COLO668 (cell line): ENCODE measurements at regions not wholly inside any gene's neighbourhood (a gene's known extent, or its start where the extent isn't known, plus 50 kb on each side); places are given as distances from the start of the nearest gene placed in this dataset.

Experiments used
- DNase-seq: peaks from one replicate; lab custom pipeline; 2025; ENCODE audit not compliant: unreplicated experiment; lab: John Stamatoyannopoulos, UW

DNA sequence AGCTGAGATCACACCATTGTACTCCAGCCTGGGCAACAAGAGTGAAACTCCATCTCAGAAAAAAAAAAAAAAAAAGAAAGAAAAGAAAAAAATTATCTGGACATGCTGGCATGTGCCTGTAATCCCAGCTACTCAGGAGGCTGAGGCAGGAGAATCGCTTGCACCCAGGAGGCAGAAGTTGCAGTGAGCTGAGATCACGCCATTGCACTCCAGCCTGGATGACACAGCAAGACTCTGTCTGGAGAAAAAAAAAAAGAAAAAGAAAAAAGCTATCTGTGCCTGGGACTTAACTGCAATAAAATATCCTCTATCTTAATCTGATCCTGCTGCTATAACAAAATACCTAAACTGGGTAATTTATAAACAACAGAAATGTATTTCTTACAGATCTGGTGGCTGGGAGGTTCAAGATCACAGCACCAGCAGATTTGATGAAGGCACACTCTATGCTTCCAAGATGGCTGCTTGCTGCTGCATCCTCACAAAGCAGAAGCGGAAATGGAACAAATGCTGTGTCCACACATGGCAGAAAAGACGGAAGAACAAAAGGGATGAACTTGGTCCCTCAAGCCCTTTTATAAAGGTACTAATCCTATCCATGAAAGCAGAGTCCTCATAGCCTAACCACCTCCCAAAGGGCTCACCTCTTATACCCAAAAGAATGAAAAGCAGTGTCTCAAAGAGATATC, 273.3 kb upstream of the JARID2 start:
- DNase-seq = no peak

DNA sequence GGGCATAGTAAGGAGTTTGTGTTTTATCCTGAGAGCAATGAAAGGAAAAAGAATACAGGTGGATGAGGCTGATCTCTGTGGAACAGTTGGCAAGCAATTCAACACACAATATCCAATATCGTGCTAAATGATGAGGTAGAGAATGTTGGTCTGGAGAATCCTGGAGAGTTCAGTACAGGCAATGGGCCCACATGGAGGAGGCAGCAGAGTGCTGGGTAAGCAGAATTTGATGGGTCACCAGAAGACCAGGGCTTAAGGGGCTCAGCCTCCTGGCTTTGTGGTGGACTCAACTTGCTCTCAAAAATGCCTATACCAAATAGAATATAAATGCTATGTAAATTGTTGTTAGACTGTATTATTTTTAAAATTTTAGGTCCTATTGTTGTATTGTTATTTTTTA, 271.5 kb upstream of the JARID2 start:
- no peak for DNase-seq

DNA sequence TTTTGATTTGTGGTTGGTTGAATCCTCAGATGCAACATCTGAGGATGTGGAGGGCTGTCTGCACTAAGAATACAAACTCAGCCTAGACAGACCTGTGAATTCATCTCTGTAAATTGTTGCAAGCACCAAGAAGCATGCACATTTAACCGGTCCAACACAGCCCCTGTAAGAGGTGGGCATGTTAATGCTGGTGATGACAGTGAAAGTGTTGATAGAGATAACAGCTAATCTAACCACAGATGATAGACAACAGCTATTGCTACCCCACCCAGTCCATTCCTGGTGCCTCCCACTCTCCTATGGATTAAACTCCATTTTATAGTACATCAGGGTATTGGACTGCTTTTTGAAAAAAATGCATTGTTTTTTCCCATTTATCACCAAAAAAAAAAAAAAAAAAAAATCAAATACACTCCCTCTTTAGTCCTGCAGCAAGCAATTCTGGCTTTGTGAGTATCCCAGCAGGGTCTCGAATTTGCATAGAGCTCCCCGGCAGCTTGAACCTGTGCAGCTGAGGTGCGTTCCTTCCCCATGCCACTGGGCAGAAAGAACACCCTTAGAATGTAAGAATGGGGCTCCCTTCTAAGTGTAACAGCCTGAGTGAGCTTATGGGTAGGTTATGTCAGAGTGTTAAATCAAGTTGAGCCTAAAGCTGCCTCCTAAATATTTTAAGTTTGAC, 270.9 kb upstream of the JARID2 start:
- DNase-seq = no peak

DNA sequence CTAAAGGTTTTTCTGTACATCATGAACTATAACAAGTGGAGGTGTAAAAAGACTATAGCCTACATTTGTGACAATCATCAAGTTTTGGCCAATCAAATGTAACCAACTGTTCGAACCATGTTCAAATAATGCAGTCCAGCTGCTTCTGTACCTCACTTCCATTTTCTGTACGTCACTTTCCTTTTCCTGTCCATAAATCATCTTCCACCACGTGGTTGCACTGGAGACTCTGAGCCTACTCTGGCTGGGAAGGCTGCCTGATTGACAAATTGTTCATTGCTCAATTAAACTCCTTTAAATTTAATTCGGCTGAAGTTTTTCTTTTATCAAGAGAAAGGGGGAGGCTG, 270.4 kb upstream of the JARID2 start:
- no peak for DNase-seq

DNA sequence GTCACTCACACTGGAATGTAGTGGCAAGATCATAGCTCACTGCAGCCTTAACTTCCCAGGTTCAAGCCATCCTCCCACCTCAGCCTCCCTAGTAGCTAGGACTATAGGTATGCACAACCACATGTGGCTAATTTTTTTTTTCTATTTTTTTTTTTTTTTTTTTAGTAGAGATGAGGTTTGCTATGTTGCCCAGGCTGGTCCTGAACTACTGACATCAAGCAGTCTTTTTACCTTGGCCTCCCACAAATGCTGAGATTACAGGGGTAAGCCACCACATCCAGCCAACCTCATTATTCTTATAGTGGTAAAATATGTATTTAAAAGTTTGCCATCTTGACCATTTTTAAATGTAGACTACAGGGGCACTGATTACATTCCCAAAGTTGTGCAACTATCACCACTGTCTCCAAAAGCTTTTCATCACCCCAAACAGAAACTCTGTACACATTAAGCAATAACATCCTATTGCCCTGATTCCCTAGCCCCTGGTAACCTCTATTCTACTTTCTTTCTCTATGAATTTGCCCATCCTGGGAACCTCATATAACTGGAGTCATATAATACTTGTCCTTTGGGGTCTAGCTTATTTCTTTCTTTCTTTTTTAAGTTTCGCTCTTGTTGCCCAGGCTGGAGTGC, 268.0 kb upstream of the JARID2 start:
- no peak for DNase-seq

DNA sequence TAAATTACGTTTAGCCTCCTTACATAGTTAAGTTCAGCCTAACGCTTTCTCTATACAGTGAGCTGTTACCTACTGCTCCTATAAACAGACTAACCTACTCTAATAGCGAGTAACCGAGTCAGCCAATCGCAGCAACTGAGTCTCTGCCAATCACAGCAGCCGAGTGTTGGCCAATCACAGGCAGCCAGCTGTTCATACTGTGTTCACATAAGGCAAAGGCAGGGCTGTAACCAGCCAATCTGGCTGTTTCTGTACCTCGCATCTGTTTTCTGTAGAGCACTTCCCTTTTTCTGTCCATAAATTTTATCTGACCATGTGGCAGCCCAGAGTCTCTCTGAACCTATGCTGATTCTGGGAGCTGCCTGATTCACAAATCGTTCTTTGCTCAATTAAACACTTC, 263.9 kb upstream of the JARID2 start:
- DNase-seq = no peak

DNA sequence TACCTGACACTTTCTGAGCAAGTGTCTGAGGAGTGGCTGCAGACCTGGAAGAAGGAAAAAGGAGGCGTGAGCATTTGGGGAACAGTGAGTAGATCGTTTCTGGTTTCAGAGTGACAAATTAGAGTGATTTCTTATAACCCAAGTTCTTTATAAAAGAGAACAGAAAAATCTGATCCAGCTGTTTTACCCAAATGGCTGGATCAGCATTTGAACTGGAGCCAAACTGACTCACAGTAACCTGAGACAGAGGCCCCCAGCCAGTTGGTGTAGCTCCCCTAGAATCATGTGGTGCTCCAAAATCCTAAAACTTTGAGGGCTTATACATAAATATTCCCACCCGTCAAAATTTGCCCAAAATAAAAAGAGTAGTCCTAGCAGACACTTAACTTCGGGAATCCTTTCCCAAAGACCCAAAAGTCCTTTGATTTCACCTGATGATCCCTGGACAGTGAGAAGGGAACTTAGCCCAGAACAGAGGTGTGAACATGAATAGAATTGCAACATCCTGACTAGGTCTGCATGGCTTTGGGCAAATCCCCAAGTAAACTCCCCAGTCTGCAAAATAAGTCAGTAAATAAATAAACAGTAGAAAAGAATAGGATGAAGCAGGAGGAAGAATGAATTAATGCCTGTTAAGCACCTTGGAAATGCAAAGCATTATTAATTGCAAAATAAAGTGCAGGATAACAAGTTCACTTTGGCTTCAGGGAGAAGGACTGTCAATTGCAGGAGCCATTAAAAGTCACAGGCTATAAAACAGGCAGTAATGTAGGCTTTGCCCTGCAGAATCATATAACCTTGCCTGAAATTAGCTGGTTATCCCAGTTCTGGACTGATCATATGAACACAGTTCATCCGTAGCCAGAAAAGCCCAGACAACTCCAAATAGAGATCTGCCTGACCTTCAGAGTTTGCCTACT, 262.0 kb upstream of the JARID2 start:
- no peak for DNase-seq

DNA sequence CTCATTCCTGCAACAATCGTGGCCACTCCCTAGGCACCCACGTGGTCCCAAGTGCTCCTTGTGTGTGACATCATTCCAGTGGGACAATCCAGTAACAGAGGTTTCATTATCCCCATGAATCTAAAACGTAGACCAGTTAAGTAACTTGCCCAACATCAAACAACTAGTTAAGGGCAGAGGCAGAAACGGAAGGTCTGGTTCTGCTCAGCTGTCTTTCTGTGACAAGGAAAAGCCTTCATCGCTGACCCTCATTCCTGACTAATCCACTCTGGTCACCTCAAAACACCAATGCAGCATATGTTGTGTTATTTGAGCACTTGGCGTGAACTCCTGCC, 261.4 kb upstream of the JARID2 start:
- DNase-seq = no peak

DNA sequence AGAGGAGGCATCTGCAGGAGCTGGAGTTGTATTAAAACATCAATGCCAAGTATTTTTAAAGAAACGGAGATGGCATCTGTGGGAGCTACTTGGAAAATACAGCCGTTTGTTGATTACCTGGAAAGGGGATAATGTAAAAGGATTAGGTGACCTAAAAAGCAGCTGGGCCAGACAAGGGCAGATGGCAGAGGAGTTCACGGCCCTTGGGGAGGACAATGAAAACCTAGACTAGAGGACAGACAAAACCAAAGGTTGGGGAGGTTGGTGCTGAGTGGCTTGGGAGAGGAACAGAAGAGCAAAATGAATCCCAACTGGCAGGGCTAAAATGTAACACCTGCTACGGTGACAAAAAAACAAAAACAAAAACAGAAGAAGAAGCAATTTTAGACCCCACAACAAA, 260.5 kb upstream of the JARID2 start:
- no peak for DNase-seq

DNA sequence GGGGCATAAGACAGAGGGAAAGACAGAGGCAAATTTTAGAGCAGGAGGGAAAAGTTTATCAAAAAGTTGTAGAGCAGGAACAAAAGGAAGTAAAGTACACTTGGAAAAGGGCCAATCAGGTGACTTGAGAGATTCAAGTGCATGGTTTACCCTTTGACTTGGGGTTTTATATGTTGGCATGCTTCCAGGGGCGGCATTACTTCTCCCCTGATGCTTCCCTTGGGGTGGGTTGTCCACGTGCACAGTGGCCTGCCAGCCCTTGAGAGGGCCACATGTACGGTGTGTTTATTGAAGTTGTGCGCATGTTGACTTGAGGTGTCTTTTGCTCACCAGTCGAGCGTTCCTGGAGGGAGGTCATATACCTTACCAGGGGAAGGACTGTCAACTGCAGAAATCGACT, 259.5 kb upstream of the JARID2 start:
- DNase-seq = no peak

DNA sequence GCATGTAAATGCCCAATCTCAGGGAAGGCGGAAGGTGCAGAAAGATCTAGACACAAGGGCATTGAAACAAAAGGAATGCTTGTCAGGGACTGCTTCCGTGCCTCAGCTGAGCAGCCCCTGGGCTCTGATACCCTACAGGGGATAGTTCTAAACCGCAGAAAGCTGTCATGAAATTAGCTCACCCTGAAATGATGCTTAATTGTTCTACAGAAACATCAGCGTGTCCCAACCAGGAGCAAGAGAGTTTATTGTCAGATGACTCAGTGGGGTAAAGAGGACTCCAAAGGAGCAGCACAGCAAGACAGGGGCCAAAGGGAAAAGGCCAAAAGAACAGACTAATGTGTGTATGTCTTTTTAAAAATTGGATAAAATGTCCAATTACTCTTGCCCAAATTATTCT, 258.4 kb upstream of the JARID2 start:
- DNase-seq = no peak

DNA sequence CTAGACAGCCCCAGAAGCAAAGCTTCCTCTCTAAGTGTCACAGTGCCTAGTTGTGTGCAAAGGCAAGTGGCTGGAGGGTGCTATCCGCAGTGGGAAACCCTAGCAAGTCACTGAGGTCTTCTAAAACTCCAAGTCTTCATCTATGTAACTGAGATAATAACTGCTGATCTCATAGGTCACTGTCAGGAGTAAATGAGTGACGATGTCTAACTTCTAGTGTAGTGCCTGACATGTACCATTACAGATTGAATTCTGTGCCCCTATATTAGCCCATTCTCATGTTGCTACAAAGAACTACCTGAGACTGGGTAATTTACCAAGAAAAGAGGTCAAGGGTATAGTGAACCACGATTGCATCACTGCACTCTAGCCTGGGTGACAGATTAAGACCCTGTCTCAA, 253.5 kb upstream of the JARID2 start:
- no peak for DNase-seq

DNA sequence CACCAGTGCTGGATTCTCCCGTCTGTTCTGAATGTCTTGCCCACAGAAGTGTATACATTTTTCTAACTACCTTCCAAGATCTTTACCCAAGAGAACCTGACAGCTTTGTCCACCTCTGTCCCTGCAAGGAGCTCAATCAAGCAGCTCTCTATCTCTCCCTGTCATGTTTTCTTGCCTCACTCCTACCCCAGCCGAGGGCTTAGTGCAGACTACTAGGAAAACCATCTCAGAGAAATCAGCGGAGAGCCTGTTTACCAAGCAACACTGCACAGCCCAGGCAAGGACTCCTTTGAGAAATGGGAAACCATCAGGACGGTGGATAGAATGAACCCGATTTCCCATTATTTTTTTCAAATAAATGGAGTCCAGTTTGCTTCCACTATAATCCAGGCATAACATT, 250.7 kb upstream of the JARID2 start:
- DNase-seq = no peak

DNA sequence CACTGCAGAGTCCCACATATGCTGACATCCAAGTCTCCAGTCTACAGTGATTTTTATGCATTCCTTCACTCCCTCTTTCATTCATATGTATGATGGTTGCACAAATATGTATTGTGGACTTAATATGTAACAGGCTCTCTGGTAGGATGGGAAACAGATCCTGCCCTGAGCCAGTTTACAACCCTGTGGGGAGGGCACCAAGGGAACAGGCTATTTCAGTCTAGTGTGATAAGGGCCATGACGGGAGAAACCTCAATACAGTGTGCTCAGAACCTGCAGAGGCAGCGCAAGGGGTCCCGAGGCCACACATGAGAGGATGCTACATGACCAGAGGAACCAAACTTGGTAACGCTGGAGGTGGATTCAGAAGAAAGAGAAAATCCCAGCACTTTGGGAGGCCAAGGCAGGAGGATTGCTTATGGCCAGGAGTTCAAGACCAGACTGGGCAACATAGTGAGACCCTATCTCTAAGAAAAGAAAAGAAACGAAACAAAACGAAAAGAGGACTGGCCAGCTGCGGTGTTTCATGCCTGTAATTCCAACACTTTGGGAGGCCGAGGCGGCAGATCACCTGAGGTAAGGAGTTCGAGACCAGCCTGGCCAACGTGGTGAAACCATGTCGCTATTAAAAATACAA, 249.8 kb upstream of the JARID2 start:
- no peak for DNase-seq

DNA sequence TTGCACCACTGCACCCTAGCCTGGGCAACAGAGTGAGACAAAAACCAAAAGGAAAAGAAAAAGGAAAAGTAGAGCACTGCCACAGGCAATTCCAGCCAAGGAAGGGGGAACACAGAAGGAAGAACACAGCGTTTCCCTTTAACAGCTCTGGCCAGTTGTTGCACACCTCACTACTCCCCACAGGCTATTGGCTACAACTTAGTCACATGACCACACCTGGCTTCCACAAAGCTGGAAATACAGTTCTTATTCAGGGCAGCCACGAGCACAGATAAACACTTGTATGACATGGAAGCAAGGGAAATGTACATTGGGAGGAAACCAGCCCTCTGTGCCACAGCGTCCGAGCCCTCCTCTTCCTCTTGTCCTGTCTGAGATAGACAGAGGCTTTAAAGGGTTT, 249.0 kb upstream of the JARID2 start:
- no peak for DNase-seq

DNA sequence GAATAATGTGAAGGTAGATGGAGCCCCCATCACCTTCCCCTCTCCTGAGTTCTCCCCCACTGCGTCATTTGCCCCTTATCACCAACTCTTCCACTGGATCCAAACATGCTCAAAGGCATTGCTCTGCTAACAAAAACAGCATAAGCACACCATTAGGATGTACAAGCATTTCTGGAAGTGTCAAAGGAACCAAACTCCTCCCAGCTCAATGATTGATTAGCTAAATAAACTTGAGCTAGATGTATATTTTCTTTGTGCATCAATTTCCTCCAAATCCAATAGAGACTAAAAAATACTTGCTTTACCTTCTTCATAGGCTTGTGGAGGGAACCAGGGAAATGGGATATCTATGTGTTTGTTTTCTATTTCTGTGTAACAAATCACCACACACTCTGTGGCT, 248.4 kb upstream of the JARID2 start:
- no peak for DNase-seq

DNA sequence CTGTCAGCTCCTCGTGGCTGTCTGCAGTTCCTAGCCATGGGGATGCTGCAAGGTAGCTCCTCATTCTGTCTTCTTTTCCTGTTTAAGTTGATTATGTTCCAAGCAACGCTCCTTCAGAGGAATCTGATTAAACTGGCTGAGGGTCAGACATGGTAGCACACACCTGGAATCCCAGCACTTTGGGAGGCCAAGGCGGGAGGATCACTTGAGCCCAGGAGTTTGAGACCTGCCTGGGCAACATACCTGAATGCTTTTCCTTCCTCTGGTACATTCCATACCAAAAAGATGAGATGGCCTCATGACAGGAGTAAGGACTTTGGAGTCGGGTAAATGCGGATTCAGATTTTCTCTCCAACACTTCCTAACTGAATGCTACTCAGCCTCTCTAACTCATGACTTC, 246.8 kb upstream of the JARID2 start:
- no peak for DNase-seq

DNA sequence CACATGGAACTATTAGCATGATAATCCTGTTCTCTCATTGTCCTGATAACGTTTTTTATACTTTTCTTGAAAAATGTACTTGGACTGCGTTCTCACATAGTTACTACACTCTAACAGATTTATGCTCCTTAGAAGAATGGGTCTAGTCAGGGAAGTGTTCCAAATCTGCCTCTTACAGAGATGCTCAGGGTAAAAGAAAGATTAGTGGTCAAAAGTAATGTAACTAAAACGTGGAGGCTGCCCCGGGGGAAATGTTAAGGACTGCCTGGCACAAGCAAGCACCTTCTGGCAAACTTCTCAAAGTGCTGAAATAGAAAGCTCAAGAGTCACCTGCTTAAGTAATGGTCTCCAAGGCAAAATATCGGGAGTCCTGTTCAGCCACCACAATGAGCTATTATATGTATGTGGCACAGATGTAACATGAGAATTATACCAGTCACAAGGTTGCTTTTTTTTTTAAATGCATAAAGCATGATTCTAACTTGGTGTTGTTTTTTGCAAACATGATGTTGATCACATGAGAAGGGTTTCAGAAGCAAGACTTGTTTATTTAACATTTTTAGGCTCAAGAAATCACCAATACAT, 244.5 kb upstream of the JARID2 start:
- no peak for DNase-seq

DNA sequence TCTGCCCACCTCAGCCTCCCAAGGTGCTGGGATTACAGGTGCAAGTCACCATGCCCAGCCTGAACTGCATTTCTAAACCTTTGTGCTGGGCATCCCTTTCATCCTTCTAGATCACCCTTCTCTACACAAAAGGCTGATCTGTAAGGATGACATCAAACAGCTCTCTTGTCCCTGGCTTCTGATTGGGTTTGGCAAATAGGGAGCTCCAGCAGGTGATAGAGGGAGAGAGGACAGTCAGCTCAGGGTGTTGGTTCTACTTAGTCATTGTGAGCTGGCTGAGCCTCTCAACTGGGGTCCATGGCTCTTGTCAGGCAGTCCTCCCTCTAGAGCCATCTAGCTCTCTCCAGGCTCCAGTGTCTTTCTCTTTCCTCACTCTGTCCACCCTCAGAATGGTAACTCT, 237.6 kb upstream of the JARID2 start:
- no peak for DNase-seq

DNA sequence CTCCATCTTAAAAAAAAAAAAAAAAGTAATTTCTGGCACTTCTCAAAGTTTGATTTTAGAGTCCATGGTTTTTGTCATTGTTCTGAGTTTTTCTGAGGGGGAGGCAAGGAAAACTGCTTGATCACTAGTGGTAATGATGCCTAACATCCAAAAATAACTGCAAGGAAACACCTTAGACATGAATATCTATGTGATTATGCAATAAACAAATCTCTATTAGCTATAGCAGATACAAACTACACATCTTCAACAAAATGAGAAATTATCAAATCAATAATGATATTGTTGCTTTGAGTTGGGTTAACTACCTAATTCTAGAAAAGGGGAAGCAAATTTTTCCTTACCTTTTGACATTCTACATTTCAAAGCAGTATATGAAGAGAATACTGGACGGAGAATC, 230.9 kb upstream of the JARID2 start:
- DNase-seq = no peak

DNA sequence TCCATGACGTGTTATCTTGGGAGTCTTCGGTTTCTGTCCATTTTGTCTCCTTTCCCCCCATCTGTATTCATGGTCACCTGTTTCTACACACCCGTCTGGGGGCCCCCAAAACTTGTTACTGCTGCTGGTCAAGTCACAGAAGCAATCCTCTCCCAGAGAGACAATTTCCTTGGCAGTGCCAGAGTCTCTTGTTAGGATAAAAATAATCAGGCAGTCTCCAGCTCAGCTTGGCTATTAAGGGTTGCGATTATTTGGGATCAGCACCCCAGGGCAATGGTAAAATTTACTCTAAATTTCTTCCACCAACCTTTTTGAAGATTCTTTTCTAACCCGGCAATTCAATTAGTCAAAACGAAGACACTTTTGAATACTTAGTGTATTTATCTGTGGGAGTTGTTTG, 229.1 kb upstream of the JARID2 start:
- no peak for DNase-seq
